ENCODE measurements at regions not wholly inside any gene's neighbourhood (a gene's known extent, or its start where the extent isn't known, plus 50 kb on each side); places are given as distances from the start of the nearest gene placed in this dataset.

DNA sequence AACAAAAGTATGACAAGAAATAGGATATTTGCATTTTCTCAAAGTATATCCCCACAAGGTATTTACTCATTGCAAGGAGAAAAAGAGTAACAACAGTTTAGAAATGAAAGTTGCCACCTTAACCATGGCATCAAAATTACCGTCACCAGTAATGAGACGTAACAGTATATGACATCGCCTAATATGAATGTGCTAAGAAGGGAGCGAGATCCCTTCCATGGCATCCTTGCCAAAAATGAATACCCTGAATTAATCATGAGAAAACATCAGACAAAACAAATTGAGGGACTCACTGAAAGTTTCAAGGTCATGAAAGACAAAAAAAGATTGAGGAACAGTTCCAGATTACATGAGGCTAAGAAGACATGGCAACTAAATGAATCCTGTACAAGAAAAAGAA is 78.9 kb upstream of the MROH9 start:
- no peak for DNase-seq (ENCODE audit: low read depth, low spot score)
- H3K4me3 ChIP-seq (ENCODE audit: low read length), result no peak overlapping the region

DNA sequence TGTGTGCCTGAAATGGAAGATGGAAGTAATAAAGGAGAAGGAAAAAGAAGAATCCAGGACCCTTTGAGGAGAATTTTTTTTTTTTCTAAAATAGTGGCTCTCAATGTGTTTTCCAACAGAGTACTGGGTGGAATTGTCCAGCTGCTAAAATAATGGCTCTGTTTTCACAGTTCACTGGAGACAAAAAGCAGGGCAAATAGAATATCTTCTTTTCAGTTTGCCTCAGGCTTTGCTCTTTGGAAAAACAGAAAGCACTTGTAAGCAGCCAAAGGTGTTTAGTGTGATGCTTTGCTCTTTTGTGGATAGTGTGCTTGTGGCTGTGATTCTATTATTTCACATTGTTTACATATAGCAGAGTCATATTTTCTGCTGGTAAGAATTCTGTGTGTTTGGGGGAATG is 77.4 kb upstream of the MROH9 start:
- no peak overlapping the region for H3K4me3 ChIP-seq (ENCODE audit: low read length)
- DNase-seq (ENCODE audit: low read depth, low spot score), result no peak

DNA sequence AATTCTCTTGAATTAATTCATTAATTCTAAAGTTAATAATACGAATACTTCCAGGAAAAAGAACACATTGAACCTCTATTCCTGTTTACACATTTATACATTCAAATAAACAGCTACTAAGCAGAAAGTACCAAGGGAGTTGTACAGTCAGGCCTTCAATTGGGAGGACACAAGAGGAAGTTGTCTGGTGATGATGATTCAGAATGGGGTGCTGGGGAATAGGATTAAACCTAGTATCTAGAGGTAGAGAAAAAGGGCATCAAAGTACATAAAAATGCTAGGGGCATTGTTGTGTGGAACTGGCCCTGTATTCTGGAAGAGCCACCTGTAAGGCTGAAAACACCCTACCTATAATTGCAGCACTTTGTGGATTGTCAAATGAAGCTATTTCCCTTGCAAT is 71.7 kb upstream of the MROH9 start:
- no peak for DNase-seq (ENCODE audit: low read depth, low spot score)
- H3K4me3 ChIP-seq (ENCODE audit: low read length), result no peak overlapping the region

DNA sequence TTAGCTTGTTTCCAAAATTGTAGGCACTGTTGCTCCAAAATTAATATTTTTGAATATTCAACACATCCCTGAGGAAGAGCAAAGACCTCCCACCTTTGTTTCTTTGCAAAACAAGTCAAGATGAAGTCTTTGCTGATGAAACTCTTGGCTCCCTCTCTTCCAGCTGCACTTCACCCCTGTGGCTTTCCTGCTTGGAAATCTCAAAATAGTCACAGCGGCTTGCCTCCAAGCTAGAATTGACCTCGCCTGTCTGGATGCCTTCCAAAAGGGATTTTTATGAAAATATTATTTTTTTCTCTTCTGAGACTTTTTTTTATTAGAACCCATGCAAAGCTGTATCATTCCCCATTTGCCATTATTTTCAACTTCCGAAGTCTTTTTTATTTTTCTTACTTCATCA is 71.1 kb upstream of the MROH9 start:
- H3K4me3 ChIP-seq (ENCODE audit: low read length), result no peak overlapping the region
- DNase-seq (ENCODE audit: low read depth, low spot score), result no peak

DNA sequence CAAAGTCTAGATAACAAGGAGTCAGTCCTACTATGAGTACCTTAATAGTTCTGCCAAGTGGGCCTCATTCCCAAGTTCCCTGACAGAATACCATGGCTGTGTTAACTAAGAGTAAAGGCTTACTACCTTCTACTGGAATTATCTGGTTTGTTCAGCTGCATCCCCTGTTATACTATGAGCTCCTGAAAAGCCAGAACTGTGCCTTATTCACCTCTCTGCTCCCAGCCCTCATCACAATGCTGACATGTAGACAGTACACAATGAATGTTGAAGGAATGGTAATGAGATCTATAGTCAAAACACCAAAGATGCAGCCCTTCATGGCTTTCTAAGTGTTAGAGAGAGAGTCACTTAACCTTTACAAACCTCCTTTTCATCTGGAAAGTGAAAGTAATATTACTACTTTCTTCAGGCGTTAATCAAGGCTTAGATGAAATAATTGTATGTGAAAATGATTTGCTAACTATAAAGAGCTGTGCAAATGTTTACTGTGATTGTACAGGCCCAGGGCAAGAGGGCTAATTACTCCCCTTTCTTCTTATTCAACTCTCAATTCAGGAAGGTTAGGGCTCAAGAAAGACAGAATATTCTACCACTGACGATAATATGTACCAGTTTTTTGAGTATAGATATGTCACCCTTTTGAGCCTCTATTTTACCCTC is 70.3 kb upstream of the MROH9 start:
- no peak overlapping the region for H3K4me3 ChIP-seq (ENCODE audit: low read length)
- DNase-seq (ENCODE audit: low read depth, low spot score), result no peak

DNA sequence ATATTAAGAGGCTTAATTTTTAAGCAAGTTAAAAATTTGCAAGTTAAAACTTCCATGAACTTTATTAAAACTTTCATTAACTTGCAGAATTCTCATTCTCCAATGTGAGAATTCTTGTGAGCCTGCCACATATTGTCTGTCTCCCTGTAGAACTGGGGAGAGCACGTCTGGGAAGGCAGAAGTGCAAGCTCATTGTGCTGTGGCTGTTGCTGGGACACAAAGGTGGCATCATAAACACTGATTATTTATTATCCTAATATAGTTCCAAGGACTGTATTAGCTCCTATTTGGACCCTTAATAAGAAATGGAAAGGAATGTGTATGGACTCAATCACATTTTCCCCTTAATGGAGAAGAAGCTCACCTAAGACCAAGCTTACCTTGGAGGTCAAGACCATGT is 68.7 kb upstream of the MROH9 start:
- DNase-seq (ENCODE audit: low read depth, low spot score), result no peak
- no peak overlapping the region for H3K4me3 ChIP-seq (ENCODE audit: low read length)

DNA sequence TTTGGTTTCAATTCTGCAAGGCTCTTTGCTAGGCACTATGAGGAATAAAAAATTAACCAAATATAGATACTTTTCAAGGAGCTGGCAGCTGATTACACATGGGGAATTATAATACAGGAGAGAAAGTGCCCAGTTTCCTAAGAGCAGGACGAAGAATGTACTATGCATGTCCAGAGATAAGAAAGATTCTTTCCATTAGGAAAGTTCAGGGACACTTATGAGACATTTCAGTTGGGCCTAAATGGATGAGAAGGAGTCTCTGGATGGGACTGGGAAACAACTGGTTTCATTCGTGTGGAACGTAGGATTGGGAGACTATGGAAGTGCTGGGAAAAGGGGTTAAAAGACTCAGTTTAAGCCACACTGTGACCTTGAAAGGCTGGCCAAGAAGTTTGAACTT is 63.5 kb upstream of the MROH9 start:
- no peak overlapping the region for H3K4me3 ChIP-seq (ENCODE audit: low read length)
- DNase-seq (ENCODE audit: low read depth, low spot score), result no peak

DNA sequence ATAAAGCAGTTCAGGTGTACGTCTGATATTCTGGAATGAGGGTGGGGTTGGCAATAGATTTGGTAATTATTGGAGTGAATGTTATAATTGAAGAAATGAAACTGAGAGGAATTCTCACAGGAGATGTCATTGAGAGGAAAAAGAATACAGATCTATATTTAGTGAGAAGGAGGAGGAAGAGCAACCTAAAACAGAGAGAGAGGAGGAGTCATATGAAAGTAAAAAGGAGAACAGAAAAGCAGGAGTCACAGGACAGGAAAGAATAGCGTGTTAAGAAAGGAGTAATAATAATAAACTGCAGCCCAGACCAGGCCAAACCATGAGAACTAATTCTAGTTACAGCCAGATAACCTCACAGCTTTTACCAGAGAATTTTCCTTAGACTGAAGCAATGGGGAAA is 62.7 kb upstream of the MROH9 start:
- DNase-seq (ENCODE audit: low read depth, low spot score), result no peak

DNA sequence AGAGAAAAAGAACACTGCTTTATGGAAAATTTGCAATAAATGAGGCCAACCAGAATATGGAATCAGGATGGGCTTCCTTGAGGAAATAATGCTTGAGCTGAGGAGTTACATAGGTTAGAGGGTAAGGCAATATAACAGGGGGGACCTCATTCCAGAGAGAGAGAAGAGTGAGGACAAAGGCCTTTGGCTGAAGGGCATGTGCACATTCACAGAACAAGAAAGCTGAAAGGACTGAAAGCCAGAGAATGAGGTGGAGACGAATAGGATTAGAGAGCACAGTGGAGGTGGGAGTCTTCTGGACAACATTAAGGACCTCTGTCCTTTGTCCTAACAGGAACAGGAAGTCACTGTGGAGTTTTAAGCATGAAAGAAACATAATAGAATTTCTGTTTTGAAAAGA is 60.7 kb upstream of the MROH9 start:
- no peak for DNase-seq (ENCODE audit: low read depth, low spot score)
- no peak overlapping the region for H3K4me3 ChIP-seq (ENCODE audit: low read length)

More for the DNA sequence above, 62.7 kb upstream of the MROH9 start:
- H3K4me3 ChIP-seq (ENCODE audit: low read length), result no peak overlapping the region

DNA sequence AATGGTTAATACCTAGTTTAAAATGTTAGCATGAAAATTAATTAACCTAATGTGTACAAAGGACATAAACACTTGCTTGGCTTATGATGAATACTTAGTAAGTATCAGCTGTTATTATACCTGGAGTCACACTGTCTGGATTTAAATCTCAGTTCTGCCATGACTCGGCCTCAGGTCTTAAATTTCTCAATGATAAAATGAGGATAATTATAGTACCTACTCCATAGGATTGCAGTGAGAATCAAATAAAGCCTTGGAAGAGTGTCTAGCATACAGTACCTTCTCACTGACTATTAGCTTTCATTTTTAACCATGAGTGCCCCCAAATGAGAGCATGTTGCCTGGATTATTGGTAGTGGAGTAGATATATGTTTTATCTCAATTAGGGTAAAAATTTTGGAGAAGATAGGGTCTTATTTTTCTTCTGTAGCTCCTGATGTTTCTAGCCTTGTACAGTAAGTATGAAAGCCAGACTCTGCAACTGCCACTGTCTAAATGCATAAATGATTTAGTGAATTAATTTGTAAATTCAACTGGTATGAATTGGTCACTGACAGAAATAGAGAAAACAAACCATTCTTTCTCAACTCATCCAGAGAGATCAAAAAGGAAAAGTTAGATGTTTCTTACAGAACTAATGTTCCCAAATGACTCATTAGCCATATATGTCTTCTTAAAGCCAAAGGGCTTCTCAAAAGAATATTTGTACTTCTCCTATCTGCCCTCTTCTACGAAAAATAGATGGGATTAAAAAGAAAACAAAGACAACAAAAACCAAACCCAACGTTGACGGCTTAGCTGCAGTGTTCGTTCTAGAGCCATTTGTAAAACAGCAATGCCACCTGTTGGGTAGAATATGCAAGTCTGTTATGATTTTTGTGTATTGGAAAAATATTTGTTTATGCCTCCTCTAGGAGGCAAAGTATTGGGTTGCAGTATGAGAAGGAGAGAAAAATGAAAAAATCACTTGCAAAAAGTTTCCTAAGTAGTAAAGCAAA is 53.8 kb upstream of the MROH9 start:
- H3K4me3 ChIP-seq (ENCODE audit: low read length), result no peak overlapping the region
- peak; percentile 32 for DNase-seq (ENCODE audit: low read depth, low spot score)

Data from Jurkat, Clone E6-1 (cell line).